GM04504 (cell line): ENCODE measurements at regions not wholly inside any gene's neighbourhood (a gene's known extent, or its start where the extent isn't known, plus 50 kb on each side); places are given as distances from the start of the nearest gene placed in this dataset.

ENCODE experiments used
- DNase-seq: peaks from one replicate; pipeline ENCODE4 v3.0.0-alpha.2; 2012; ENCODE audit warnings: low read depth

GRCh38 chr13:74871369-74872070 is 610.4 kb downstream of the TBC1D4 start:
- peak; percentile 85 for DNase-seq

- DNase-seq, result no peak
Measured at GRCh38 chr13:74870865-74871264, 611.1 kb downstream of the TBC1D4 start.

GRCh38 chr13:74869846-74870245 is 612.1 kb downstream of the TBC1D4 start:
- no peak for DNase-seq

- no peak for DNase-seq
Measured at GRCh38 chr13:74868049-74868448, 613.9 kb downstream of the TBC1D4 start.

- no peak for DNase-seq
Measured at GRCh38 chr13:74867460-74867859, 614.5 kb downstream of the TBC1D4 start.

GRCh38 chr13:74866101-74866500 is 615.9 kb downstream of the TBC1D4 start:
- peak; percentile 16 for DNase-seq

GRCh38 chr13:74865656-74866055 is 616.3 kb downstream of the TBC1D4 start:
- no peak for DNase-seq

GRCh38 chr13:74860789-74861188 is 621.2 kb downstream of the TBC1D4 start:
- no peak for DNase-seq

GRCh38 chr13:74850893-74851292 is 631.1 kb downstream of the TBC1D4 start:
- no peak for DNase-seq

GRCh38 chr13:74847966-74848365 is 634.0 kb downstream of the TBC1D4 start:
- DNase-seq, result no peak

GRCh38 chr13:74845806-74846205 is 636.2 kb downstream of the TBC1D4 start:
- DNase-seq, result no peak

GRCh38 chr13:74841651-74842050 is 640.3 kb downstream of the TBC1D4 start:
- DNase-seq, result no peak

- DNase-seq, result no peak
Measured at GRCh38 chr13:74841123-74841522, 640.8 kb downstream of the TBC1D4 start.

GRCh38 chr13:74839656-74840055 is 642.3 kb downstream of the TBC1D4 start:
- DNase-seq, result peak; percentile 25

- DNase-seq, result no peak
Measured at GRCh38 chr13:74838096-74838495, 643.9 kb downstream of the TBC1D4 start.

GRCh38 chr13:74836628-74837027 is 645.3 kb downstream of the TBC1D4 start:
- DNase-seq, result no peak

GRCh38 chr13:74835579-74835978 is 646.4 kb downstream of the TBC1D4 start:
- no peak for DNase-seq

- DNase-seq, result no peak
Measured at GRCh38 chr13:74825938-74826246, 656.1 kb downstream of the TBC1D4 start.

- DNase-seq, result peak; percentile 80
Measured at GRCh38 chr13:74825152-74825937, 656.6 kb downstream of the TBC1D4 start.

- DNase-seq, result no peak
Measured at GRCh38 chr13:74820809-74821208, 661.2 kb downstream of the TBC1D4 start.

- no peak for DNase-seq
Measured at GRCh38 chr13:74819549-74819948, 662.4 kb downstream of the TBC1D4 start.

- no peak for DNase-seq
Measured at GRCh38 chr13:74816737-74817136, 665.2 kb downstream of the TBC1D4 start.

GRCh38 chr13:74796157-74796556 is 662.0 kb upstream of the KLF12 start:
- DNase-seq, result no peak

- no peak for DNase-seq
Measured at GRCh38 chr13:74795526-74795925, 661.3 kb upstream of the KLF12 start.
